Keratinocyte (primary cell): ENCODE measurements at regions not wholly inside any gene's neighbourhood (a gene's known extent, or its start where the extent isn't known, plus 50 kb on each side); places are given as distances from the start of the nearest gene placed in this dataset.
"Not testable (repeated sequence)": the region's sequence is repeated elsewhere in the genome, so short reads cannot be mapped to it uniquely, and the experiment has no call there.

Source experiments
- CTCF ChIP-seq, 3 experiments: IDR thresholded peaks in 1 of 3; conservative IDR thresholded peaks in 1 of 3; optimal IDR thresholded peaks in 1 of 3; 2 replicates in 2 of 3; 3 replicates in 1 of 3; pipeline versions ENCODE3 to v1.5.1; 2011; ENCODE audit warnings: low read length in 3 of 3, mild to moderate bottlenecking in 3 of 3, moderate library complexity in 2 of 3, control low read depth in 1 of 3, inconsistent platforms in 1 of 3; ENCODE audit not compliant: insufficient read depth in 2 of 3; ENCODE audit errors: extremely low read depth in 1 of 3
- EZH2 ChIP-seq: IDR thresholded peaks from one replicate; pipeline ENCODE4 v1.6.1; 2012; ENCODE audit warnings: inconsistent platforms, mild to moderate bottlenecking, low read length, moderate library complexity

DNA sequence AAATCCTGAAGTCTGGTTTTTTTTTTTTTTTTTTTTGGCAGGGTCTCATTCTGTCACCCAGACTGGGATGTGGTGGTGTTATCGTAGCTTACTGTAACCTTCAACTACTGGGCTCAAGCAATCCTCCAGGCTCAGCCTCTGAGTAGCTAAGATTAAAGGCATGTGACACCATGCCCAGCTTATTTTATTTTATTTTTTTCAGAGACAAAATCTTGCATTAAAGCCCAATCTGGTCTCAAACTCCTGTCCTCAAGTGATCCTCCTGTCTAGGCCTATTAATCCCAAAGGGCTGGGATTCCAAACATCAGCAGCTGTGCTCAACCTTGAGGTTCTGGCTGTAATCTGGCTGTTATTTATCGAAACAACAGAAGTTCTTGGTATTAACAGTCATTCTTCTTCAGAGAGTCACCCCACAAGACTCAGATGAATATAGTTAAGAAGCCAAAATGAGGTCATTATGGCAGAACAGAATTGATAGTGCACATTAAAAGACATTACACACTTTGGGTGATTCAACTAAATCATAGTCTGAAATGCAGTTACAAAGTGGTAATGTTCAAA lies 186.8 kb downstream of the USP22 start:
- TF ChIP-seq CTCF (optimal IDR thresholded peaks at IDR 0.05 in 1 of 3, IDR thresholded peaks at IDR 0.05 in 1 of 3, conservative IDR thresholded peaks at IDR 0.05 in 1 of 3; ENCODE audit: extremely low read depth in 1 of 3, insufficient read depth in 2 of 3, low read length in 3 of 3); EZH2: not testable (repeated sequence)
